ENCODE measurements at regions not wholly inside any gene's neighbourhood (a gene's known extent, or its start where the extent isn't known, plus 50 kb on each side); places are given as distances from the start of the nearest gene placed in this dataset.

GRCh38 chr5:2908086-2908485 is 156.6 kb upstream of the IRX2 start:
- TF ChIP-seq REST (IDR thresholded peaks at IDR 0.05; ENCODE audit: borderline replicate concordance) (no peak), REST (CRISPR knock-in tag; IDR thresholded peaks at IDR 0.05; ENCODE audit: low read depth) (no peak), CTCF (IDR thresholded peaks at IDR 0.05 in 2 of 3, conservative IDR thresholded peaks at IDR 0.05 in 1 of 3; ENCODE audit: insufficient read depth in 2 of 3, low read depth in 1 of 3, low read length in 3 of 3) (no peak), EP300 (IDR thresholded peaks at IDR 0.05; ENCODE audit: low read length) (no peak), SLC30A9 (CRISPR knock-in tag; IDR thresholded peaks at IDR 0.05) (no peak), CHD2 (IDR thresholded peaks at IDR 0.05; ENCODE audit: low read depth, low read length) (no peak)
- TF ChIP-seq, protein P1, sequence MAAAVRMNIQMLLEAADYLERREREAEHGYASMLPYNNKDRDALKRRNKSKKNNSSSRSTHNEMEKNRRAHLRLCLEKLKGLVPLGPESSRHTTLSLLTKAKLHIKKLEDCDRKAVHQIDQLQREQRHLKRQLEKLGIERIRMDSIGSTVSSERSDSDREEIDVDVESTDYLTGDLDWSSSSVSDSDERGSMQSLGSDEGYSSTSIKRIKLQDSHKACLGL (CRISPR knock-in tag; IDR thresholded peaks at IDR 0.05; ENCODE audit: borderline replicate concordance, poor library complexity, severe bottlenecking) = no peak
